Activated T-cell treated with anti-CD3 and anti-CD28 coated beads, Interleukin-2, amount 50 U/mL, for 72 hours (primary cell): ENCODE measurements at regions not wholly inside any gene's neighbourhood (a gene's known extent, or its start where the extent isn't known, plus 50 kb on each side); places are given as distances from the start of the nearest gene placed in this dataset.

Source experiments
- ATAC-seq, 2 donors: fragments of 150-1000 bp; cut with Tn5 transposase; replicated peaks in 1 of 2; 2 replicates each; pipeline ENCODE4 v1.10.0; 2021; ENCODE audit warnings: moderate library complexity in 2 of 2, mild to moderate bottlenecking in 1 of 2
- DNase-seq, 2 donors: peaks; one replicate each; pipeline ENCODE4 v3.0.0; 2021 to 2022; ENCODE audit warnings: mixed read lengths in 1 of 2
- H3K27ac Mint-ChIP-seq: one replicate; pipeline ENCODE4 v1.8.0; 2022; ENCODE audit warnings: mild to moderate bottlenecking, moderate library complexity, mixed read lengths
- H3K27me3 Mint-ChIP-seq: one replicate; pipeline ENCODE4 v1.8.0; 2022; ENCODE audit warnings: low read depth, mixed read lengths
- H3K36me3 Mint-ChIP-seq, 2 donors: one replicate each; pipeline ENCODE4 v1.8.0; 2022; ENCODE audit warnings: mixed read lengths in 2 of 2, mild to moderate bottlenecking in 1 of 2; ENCODE audit not compliant: insufficient read depth in 2 of 2
- H3K4me1 Mint-ChIP-seq: one replicate; pipeline ENCODE4 v1.8.0; 2022; ENCODE audit warnings: low read depth, mixed read lengths
- H3K4me3 Mint-ChIP-seq, 2 donors: one replicate each; pipeline ENCODE4 v1.8.0; 2022; ENCODE audit warnings: mild to moderate bottlenecking in 2 of 2, mixed read lengths in 2 of 2, moderate library complexity in 2 of 2
- H3K9me3 Mint-ChIP-seq, 2 donors: one replicate each; pipeline ENCODE4 v1.8.0; 2022; ENCODE audit warnings: mixed read lengths in 2 of 2

- DNase-seq, result no peak
- Mint-ChIP-seq H3K4me1 (no peaks in the 10 kb centered on the region), H3K4me3 (no peak overlapping the region), H3K27me3 (no peaks in the 10 kb centered on the region), H3K27ac (no peak overlapping the region), H3K36me3 (peaks cover 4% of the 10 kb centered on the region in 2 donors), H3K9me3 (peaks cover 3 to 7% of the 10 kb centered on the region in 2 donors)
- no peak for ATAC-seq
These were observed 55.7 kb downstream of the RTL6 start for GRCh38 chr22:44442186-44442815.

DNA sequence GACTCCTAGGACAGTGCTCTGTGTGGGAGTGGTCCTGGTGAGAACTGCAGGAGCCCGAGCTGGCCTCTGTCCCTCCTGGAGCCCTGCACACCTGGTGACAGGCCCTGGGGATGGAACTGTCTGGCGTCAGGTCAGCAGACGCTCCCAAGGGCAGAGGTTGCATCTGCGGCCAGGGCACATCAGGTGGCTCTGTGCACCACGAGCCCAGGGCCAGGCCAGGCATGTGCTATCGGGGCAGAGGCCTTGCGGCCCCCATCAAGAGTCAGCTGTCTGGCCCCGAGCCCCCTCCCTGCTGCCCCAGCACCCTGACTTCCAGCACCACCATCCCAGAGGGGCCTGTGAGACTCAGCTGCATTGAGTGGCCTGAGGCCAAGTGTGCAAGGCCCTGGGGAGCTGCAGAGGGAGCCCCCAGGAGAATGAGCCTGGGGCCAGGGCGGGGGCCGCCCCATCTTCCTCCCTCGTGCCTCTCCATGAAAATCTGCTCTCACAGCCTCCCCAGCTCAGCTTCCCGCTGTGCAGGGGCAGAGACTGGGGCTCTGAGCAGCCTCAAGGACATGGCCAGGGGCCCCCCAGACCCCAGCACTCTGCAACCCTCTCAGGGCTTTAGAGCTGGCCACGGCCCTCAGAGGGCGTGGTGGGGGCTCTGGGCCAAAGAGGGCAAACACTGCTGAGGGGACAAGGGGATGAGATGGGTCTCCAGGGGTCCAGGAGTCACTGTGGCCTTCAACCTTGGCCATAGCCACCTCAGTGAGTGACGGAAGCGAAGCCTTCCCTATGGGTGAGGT, 56.4 kb downstream of the RTL6 start:
- no peak for ATAC-seq
- H3K36me3 Mint-ChIP-seq, result peaks cover 3 to 4% of the 10 kb centered on the region in 2 donors
- no peak for DNase-seq
- no peak overlapping the region for H3K27ac Mint-ChIP-seq
- H3K9me3 Mint-ChIP-seq, result peaks cover 3 to 6% of the 10 kb centered on the region in 2 donors
- H3K4me1 Mint-ChIP-seq, result no peaks in the 10 kb centered on the region
- H3K4me3 Mint-ChIP-seq, result no peak overlapping the region
- no peaks in the 10 kb centered on the region for H3K27me3 Mint-ChIP-seq

GRCh38 chr22:44440224-44441160, 57.5 kb downstream of the RTL6 start:
- Mint-ChIP-seq H3K9me3 (no peaks in the 10 kb centered on the region), H3K4me3 (no peak overlapping the region), H3K27me3 (no peaks in the 10 kb centered on the region), H3K4me1 (no peaks in the 10 kb centered on the region), H3K36me3 (no peaks in the 10 kb centered on the region), H3K27ac (no peak overlapping the region)
- ATAC-seq (no peak), DNase-seq (no peak)

GRCh38 chr22:44439356-44440223, 58.4 kb downstream of the RTL6 start:
- H3K36me3 Mint-ChIP-seq, result no peaks in the 10 kb centered on the region
- ATAC-seq (no peak), DNase-seq (no peak)
- H3K4me1 Mint-ChIP-seq, result no peaks in the 10 kb centered on the region
- H3K27ac Mint-ChIP-seq, result no peak overlapping the region
- H3K27me3 Mint-ChIP-seq, result no peaks in the 10 kb centered on the region
- no peaks in the 10 kb centered on the region for H3K9me3 Mint-ChIP-seq
- H3K4me3 Mint-ChIP-seq, result no peak overlapping the region

GRCh38 chr22:44438481-44439131, 59.4 kb downstream of the RTL6 start:
- ATAC-seq, result no peak

GRCh38 chr22:44438056-44438455, 60.0 kb downstream of the RTL6 start:
- H3K36me3 Mint-ChIP-seq, result no peaks in the 10 kb centered on the region
- no peak for DNase-seq
- H3K27me3 Mint-ChIP-seq, result peaks cover 5% of the 10 kb centered on the region
- H3K4me1 Mint-ChIP-seq, result no peaks in the 10 kb centered on the region
- ATAC-seq, result no peak
- no peaks in the 10 kb centered on the region for H3K9me3 Mint-ChIP-seq
- H3K4me3 Mint-ChIP-seq, result no peak overlapping the region
- H3K27ac Mint-ChIP-seq, result no peak overlapping the region

More at GRCh38 chr22:44438481-44439131, 59.4 kb downstream of the RTL6 start:
- Mint-ChIP-seq H3K9me3 (no peaks in the 10 kb centered on the region), H3K27me3 (peaks cover 5% of the 10 kb centered on the region), H3K4me1 (no peaks in the 10 kb centered on the region), H3K36me3 (no peaks in the 10 kb centered on the region), H3K27ac (no peak overlapping the region), H3K4me3 (no peak overlapping the region)
- no peak for DNase-seq

DNA sequence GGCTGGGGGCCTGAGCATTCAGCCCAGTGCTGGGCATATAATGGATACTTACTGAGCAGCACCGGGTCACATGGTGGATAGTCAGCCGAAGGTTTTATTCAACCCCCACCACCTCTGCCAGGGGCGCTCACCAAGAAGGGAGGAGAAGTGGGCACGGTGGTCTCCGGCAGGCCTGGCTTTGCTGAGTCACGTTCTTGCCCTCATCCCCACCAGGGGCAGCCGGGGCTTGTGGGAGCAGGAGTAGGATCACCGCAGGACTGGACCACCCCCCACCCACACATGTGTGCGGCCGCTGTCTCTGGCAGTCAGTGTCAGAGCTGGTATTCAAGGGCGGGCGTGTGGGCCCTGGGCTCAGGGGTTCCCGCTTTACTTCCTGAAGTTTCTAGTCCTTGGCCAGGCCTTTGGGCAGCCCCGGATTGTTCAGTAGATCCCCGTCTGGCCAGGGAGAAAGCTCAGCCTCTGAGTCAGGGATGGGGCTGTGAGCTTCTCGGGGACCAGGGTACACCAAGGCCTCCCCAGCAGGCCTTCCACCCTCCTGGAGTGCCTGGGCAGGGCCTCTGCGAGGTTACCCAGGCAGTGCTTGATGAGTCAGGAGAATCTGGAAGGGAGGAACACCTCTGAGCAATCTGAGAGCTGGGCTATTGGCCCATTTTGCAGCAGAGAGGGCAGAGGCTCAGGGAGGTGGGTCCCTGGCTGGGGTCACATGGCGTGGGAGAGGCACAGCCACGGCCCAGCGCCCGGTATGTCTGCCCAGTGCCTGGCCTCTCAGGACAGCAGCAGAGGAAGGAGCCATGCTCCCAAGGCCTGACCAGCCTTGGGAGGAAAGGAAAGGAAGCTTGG, 60.6 kb downstream of the RTL6 start:
- no peak overlapping the region for H3K4me3 Mint-ChIP-seq
- no peak overlapping the region for H3K27ac Mint-ChIP-seq
- peaks cover 5% of the 10 kb centered on the region for H3K27me3 Mint-ChIP-seq
- DNase-seq (no peak), ATAC-seq (no peak)
- no peaks in the 10 kb centered on the region for H3K9me3 Mint-ChIP-seq
- no peaks in the 10 kb centered on the region for H3K4me1 Mint-ChIP-seq
- H3K36me3 Mint-ChIP-seq, result no peaks in the 10 kb centered on the region

GRCh38 chr22:44436736-44437135, 61.3 kb downstream of the RTL6 start:
- Mint-ChIP-seq H3K4me1 (no peaks in the 10 kb centered on the region), H3K27ac (no peak overlapping the region), H3K27me3 (peaks cover 5% of the 10 kb centered on the region), H3K9me3 (no peaks in the 10 kb centered on the region), H3K36me3 (no peaks in the 10 kb centered on the region), H3K4me3 (no peak overlapping the region)
- no peak for ATAC-seq
- DNase-seq, result no peak

GRCh38 chr22:44431256-44431655, 66.8 kb downstream of the RTL6 start:
- Mint-ChIP-seq H3K9me3 (no peaks in the 10 kb centered on the region), H3K27me3 (peaks cover 5% of the 10 kb centered on the region), H3K4me3 (no peak overlapping the region), H3K36me3 (no peaks in the 10 kb centered on the region), H3K27ac (no peak overlapping the region), H3K4me1 (no peaks in the 10 kb centered on the region)
- ATAC-seq (no peak), DNase-seq (no peak)

DNA sequence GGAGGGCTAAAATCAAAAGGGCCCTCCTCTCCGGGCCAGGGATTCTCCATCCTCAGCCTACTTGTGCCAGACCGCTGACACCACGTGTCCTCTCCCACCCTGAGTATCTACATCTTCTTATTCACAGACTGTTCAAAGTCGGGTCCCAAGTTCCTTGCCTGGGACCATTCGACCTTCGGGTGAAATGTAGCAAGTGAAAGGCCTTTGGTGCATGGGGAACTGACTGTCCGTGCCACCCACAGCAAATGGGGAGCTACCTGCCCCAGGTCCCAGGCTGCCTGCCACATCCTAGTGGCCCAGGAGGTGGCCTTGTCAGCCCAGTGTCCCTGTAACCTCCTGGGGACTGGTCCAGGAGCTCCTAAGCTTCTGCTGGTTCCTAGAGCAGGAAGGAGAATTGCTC, 67.3 kb downstream of the RTL6 start:
- no peaks in the 10 kb centered on the region for H3K9me3 Mint-ChIP-seq
- ATAC-seq, result no peak
- DNase-seq, result no peak
- H3K4me1 Mint-ChIP-seq, result no peaks in the 10 kb centered on the region
- H3K27me3 Mint-ChIP-seq, result peaks cover 5% of the 10 kb centered on the region
- H3K36me3 Mint-ChIP-seq, result no peaks in the 10 kb centered on the region
- no peak overlapping the region for H3K27ac Mint-ChIP-seq
- H3K4me3 Mint-ChIP-seq, result no peak overlapping the region

DNA sequence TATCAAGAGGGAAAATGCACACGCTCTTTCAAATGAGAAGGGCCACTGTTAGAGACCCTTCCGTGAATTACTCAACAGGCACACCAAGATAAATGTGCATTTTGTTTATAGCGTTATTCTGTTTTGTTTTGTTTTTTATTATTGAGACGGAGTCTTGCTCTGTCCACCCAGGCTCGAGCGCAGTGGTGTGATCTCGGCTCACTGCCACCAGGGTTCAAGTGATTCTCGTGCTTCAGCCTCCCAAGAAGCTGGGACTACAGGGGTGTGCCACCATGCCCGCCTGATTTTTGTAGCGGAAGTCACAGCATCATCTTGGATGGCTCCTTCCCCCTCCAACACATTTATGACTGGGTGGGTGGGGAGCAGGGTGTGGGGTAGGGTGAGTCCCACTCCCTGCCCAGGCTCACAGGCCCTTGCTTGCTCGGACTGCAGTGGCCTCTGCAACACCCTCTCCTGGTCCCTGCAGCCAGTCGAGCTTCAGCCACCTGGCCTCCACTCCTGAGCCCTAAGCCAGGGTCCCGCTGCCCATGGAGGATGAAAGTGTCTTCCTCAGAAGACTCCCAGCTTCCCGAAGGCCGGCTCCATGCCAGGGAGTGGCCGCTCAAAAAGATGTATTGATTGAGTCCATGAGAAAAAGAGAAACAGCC, 68.0 kb downstream of the RTL6 start:
- DNase-seq (no peak), ATAC-seq (no peak)
- Mint-ChIP-seq H3K27ac (no peak overlapping the region), H3K4me3 (no peak overlapping the region), H3K36me3 (no peaks in the 10 kb centered on the region), H3K27me3 (peaks cover 5% of the 10 kb centered on the region), H3K4me1 (no peaks in the 10 kb centered on the region), H3K9me3 (no peaks in the 10 kb centered on the region)
